Ovary (tissue), 3 donors: ENCODE measurements at regions not wholly inside any gene's neighbourhood (a gene's known extent, or its start where the extent isn't known, plus 50 kb on each side); places are given as distances from the start of the nearest gene placed in this dataset.

Experiments
- CTCF ChIP-seq, 3 donors: fragments of 450-650 bp in 2 of 3; fragments of 200-600 bp in 1 of 3; IDR thresholded peaks; one replicate each; pipeline versions ENCODE4 v1.5.1 to v1.8.0; 2016 to 2022; ENCODE audit warnings: antibody characterized with exemption in 3 of 3, mild to moderate bottlenecking in 1 of 3
- EP300 ChIP-seq: sonication (generic); formaldehyde crosslinking; IDR thresholded peaks from one replicate; pipeline ENCODE4 v1.6.1; 2017; ENCODE audit warnings: antibody characterized with exemption
- POLR2A ChIP-seq: fragments of 450-650 bp; IDR thresholded peaks from one replicate; pipeline ENCODE4 v1.6.1; 2017; ENCODE audit warnings: antibody characterized with exemption, mild to moderate bottlenecking, moderate library complexity
- donor health status: DM: no; HTN: no; CAD: no.

- TF ChIP-seq CTCF (IDR thresholded peaks at IDR 0.05) (no peak), POLR2A (no peak), EP300 (no peak)
These were observed 124.8 kb upstream of the CNTN3 start for GRCh38 chr3:74739242-74739641.
